HG03066 (cell line): ENCODE measurements at regions not wholly inside any gene's neighbourhood (a gene's known extent, or its start where the extent isn't known, plus 50 kb on each side); places are given as distances from the start of the nearest gene placed in this dataset.

Experiments
- ATAC-seq: cut with Tn5 transposase; IDR thresholded peaks from one replicate; pipeline ENCODE4 v1.9.1; 2021; ENCODE audit warnings: low read depth; ENCODE audit not compliant: unreplicated experiment

DNA sequence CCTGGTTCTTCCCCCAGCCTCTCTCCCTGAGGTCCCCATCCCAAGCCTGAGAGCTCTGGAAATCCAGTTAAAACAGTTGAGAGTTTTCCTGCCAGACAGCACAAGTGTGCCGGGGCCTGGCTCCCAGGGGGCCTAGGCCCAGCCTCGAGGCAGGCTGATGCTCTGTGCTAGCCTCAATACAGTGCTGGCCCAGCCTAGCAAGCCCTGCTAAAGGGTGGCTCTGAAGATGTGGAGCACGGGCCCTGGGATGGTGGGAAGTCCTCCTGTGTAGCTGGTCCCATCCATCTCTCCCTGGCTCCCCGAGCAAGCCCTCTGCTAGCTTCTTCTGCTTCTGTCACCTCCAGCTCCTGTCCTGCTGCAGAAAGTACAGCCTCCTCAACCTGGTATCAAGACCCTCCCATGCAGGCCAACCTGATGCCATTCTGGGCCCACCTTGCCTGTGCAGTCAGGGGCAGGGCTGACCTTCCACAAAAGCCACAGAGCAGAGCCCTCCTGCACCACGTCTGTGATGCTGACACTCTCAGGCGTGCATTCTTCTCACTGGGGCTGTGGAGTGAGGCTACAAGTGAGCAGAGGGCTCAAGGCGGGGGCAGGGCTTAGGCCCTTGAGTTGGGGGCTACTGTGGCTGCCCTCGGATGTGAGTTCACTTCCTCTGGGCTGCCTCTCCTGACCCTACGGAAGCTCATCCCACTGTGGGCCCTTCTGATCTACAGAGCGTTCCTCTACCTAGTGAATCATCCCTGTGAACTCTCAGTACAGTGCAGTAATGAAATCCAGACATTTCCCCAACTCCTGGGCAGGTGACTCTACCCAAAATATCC lies 60.1 kb upstream of the LAPTM4A start:
- ATAC-seq = no peak

DNA sequence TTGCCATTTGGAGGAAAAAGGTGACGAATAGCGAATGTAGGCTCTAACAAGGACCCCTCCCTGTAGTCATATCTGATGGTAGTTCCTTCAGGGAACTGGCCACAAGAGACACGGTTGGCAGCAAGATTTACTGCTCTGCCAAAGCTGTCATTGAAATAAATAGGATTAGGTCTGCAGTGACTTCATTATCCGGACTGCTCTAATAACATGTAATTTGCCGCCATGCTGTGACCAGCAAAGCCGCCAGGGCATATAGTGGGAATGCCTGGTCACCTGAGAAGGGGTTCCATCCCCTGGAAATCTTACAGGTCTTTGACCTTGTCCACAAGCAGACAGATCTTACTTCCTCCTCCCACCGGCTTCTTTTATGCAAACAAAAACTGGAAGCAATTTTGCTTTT lies 59.4 kb upstream of the LAPTM4A start:
- no peak for ATAC-seq

DNA sequence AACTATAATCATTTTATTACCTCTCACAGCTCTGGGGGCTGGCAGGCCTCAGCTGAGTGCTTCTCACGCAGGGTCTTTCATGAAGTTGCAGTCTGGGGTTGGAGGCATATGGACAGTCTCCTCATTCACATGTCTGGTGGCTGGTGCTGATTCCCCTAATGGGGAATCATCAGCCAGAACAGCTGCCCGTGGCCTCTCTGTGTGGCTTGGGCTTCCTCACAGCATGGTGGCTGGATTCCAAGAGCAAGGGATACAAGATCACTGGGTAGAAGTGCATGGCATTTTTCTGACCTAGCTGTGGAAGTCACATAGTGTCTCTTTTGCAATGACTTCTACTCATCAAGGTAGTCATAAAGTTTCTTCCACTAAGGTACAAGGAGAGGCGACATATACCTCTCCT lies 59.0 kb upstream of the LAPTM4A start:
- ATAC-seq = no peak

DNA sequence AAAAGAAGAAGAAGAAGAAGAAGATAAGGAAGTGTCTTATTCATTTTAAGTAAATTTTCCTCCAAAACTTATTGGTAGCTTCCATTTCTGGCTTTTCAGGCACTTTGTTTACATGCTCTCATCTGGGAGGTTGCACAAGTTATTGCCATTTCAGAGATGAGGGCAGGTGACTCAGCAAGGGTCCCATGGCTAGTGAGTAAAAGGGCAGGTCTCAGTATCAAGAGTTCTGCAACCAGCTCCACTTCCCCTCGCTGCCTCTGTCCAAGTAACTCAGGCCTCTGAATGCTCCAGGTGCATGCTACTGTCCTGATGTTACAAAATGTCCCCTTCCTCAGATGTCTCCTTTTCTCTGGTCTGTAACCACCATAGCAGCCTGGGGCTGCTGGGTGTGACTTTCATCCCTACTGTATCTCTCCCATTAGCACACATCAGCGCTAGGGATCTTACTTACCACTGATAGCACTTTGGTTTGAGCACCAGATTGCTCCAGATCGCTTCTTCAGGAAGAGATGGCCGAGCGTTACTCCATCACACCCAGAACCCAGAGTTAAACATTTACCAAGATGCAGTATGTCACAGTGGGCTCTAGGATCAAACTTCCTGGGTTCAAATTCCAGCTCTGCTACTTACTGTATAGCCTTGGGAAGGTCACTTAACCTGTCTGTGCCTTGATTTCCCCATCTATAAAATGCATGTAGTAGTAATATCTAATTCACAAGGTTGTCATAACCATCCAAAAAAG lies 57.4 kb upstream of the LAPTM4A start:
- no peak for ATAC-seq

DNA sequence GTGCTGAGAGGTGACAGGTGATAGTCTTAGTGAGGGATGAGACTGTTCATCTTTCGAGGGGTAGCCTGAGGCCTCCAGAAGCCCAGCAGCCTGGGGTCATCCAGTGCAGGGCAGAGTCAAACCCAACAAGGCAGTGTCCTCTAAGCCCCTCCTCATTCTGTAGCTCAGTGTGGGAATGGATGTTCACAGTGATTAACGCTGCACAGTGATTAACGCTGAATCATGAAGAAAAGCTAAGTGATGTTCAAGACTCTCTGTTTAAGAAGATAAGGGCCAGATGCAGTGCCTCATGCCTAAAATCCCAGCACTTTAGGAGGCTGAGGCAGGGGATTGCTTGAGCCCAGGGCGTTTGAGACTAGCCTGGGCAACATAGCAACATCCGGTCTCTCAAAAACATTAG lies 56.3 kb upstream of the LAPTM4A start:
- ATAC-seq = no peak

DNA sequence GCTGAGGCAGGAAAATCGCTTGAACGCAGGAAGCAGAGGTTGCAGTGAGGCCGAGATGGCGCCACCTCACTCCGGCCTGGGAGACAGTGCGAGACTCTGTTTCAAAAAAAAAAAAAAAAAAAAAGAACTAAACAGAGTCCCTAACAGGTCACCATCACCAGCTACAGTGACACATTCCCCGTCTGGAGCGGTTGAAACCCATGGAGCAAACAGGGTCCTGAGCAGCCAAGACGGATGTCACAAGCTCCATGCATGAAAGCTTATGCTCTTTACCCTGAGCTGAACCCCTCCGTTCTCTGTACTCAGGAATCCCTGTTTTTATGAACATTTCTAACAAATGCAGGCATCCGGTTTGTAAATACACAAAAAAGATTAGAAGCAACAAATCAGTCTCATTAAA lies 55.9 kb upstream of the LAPTM4A start:
- ATAC-seq = no peak

DNA sequence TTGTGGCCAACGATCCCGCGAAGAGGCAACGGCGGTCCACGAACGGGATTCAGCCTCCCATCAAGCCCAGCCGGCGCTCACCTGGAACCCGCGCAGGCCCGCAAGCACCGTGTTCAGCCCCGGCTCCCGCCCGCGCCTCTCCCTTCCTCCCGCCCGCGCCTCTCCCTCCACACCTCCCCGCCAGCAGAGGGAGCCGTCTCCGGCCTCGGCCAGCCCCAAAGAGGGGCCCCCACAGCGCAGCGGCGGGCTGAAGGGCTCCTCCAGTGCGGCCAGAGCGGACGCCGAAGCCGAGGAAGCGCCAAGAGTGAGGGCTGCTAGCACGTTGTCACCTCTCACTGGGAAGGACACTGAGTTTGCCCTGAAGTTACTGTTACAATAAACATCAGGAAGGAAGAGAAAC lies 55.3 kb upstream of the LAPTM4A start:
- no peak for ATAC-seq

DNA sequence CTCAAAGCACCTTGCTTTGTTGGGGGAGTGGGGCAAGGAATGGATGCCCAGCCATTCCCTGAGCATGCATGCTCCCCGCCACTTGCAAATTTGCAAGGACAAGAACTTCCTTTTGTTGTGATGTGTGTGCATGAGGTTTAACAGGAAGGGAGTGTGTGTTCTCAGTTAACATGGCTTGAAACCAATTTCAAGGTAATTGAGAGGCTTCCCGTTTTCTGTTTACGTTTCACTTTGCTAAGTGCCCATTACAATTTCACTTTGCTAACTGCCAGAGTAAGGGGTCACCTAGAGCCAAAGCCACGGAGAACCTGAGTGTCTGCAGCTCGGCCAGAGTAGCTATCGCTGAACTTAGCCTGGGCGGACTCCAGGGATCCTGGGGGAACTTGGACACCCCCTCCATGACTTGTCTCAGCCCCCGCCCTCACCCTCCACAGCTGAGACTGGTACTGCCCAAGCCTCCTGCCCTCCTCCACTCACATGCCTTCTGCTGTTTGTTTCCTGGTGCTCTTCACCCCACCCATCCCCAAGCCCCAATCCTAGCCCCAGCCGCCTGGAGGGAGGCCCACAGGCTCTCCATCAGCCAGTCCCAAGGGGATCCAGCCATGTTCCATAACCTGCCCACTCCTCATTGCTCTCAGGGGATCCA lies 53.6 kb upstream of the LAPTM4A start:
- ATAC-seq = no peak

DNA sequence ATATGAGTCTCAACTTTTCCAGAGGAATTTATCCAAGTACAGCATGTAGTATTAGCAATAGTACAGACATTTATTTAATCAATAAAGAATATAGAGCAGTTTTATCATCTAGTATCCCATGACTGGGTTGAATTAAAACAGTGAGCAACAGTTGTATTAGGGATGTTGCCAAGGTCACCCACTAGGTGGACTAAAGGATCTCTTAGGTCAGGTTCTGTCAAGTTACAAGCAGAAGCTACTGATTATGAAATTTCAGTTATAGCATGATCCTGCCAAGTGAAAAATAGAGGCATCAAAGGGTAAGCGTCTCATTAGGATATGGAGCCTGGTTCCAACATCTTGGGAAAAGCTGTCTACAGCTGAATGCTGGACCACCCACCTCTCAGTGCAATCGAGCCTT lies 52.1 kb upstream of the LAPTM4A start:
- ATAC-seq = no peak
